Activated T-cell treated with anti-CD3 and anti-CD28 coated beads, Interleukin-2, amount 50 U/mL, for 4 hours (primary cell): ENCODE measurements at regions not wholly inside any gene's neighbourhood (a gene's known extent, or its start where the extent isn't known, plus 50 kb on each side); places are given as distances from the start of the nearest gene placed in this dataset.

Experiments used
- ATAC-seq, 2 donors: fragments of 200-7000 bp; cut with Tn5 transposase; one replicate each; pipeline ENCODE4 v1.10.0; 2021
- DNase-seq: peaks from one replicate; pipeline ENCODE4 v3.0.0-alpha.2; 2020
- H3K27me3 Mint-ChIP-seq: one replicate; pipeline ENCODE4 v1.8.0; 2021; ENCODE audit warnings: low read depth, mixed read lengths
- H3K36me3 Mint-ChIP-seq: one replicate; pipeline ENCODE4 v1.8.0; 2022; ENCODE audit warnings: mixed read lengths; ENCODE audit not compliant: insufficient read depth
- H3K4me1 Mint-ChIP-seq: one replicate; pipeline ENCODE4 v1.8.0; 2021; ENCODE audit warnings: low read depth, mixed read lengths
- H3K4me3 Mint-ChIP-seq: one replicate; pipeline ENCODE4 v1.8.0; 2021; ENCODE audit warnings: mild to moderate bottlenecking, moderate library complexity, mixed read lengths
- H3K9me3 Mint-ChIP-seq: one replicate; pipeline ENCODE4 v1.8.0; 2021; ENCODE audit warnings: mixed read lengths

GRCh38 chr12:107616941-107617340 is 68.7 kb upstream of the PWP1 start:
- H3K9me3 Mint-ChIP-seq = no peaks in the 10 kb centered on the region
- no peak for DNase-seq
- no peaks in the 10 kb centered on the region for H3K4me1 Mint-ChIP-seq
- no peak overlapping the region for H3K4me3 Mint-ChIP-seq
- no peak for ATAC-seq
- H3K36me3 Mint-ChIP-seq = peaks cover 22% of the 10 kb centered on the region
- no peaks in the 10 kb centered on the region for H3K27me3 Mint-ChIP-seq

GRCh38 chr12:107618106-107618505 is 67.5 kb upstream of the PWP1 start:
- Mint-ChIP-seq H3K4me1 (no peaks in the 10 kb centered on the region), H3K36me3 (peaks cover 17% of the 10 kb centered on the region), H3K9me3 (no peaks in the 10 kb centered on the region), H3K27me3 (no peaks in the 10 kb centered on the region), H3K4me3 (no peak overlapping the region)
- no peak for ATAC-seq
- DNase-seq = no peak

- ATAC-seq (no peak), DNase-seq (no peak)
- Mint-ChIP-seq H3K4me1 (no peaks in the 10 kb centered on the region), H3K36me3 (peaks cover 24% of the 10 kb centered on the region), H3K27me3 (no peaks in the 10 kb centered on the region), H3K9me3 (peaks cover 5% of the 10 kb centered on the region), H3K4me3 (no peak overlapping the region)
These were observed 65.8 kb upstream of the PWP1 start for GRCh38 chr12:107619831-107620230.

GRCh38 chr12:107622001-107622400 is 63.6 kb upstream of the PWP1 start:
- peaks cover 28% of the 10 kb centered on the region for H3K36me3 Mint-ChIP-seq
- H3K4me1 Mint-ChIP-seq = no peaks in the 10 kb centered on the region
- ATAC-seq (no peak), DNase-seq (no peak)
- H3K9me3 Mint-ChIP-seq = peaks cover 5% of the 10 kb centered on the region
- H3K27me3 Mint-ChIP-seq = no peaks in the 10 kb centered on the region
- no peak overlapping the region for H3K4me3 Mint-ChIP-seq

GRCh38 chr12:107624493-107624892 is 61.1 kb upstream of the PWP1 start:
- peaks cover 5% of the 10 kb centered on the region for H3K9me3 Mint-ChIP-seq
- no peaks in the 10 kb centered on the region for H3K4me1 Mint-ChIP-seq
- peaks cover 23% of the 10 kb centered on the region for H3K36me3 Mint-ChIP-seq
- H3K27me3 Mint-ChIP-seq = no peaks in the 10 kb centered on the region
- ATAC-seq (no peak), DNase-seq (no peak)
- H3K4me3 Mint-ChIP-seq = no peak overlapping the region

GRCh38 chr12:107631715-107632114 is 53.9 kb upstream of the PWP1 start:
- H3K9me3 Mint-ChIP-seq = no peaks in the 10 kb centered on the region
- ATAC-seq (no peak), DNase-seq (no peak)
- no peak overlapping the region for H3K4me3 Mint-ChIP-seq
- no peaks in the 10 kb centered on the region for H3K27me3 Mint-ChIP-seq
- no peaks in the 10 kb centered on the region for H3K4me1 Mint-ChIP-seq
- H3K36me3 Mint-ChIP-seq = peaks cover 18% of the 10 kb centered on the region

GRCh38 chr12:107632246-107632645 is 53.4 kb upstream of the PWP1 start:
- H3K9me3 Mint-ChIP-seq = no peaks in the 10 kb centered on the region
- H3K4me3 Mint-ChIP-seq = no peak overlapping the region
- no peaks in the 10 kb centered on the region for H3K27me3 Mint-ChIP-seq
- H3K4me1 Mint-ChIP-seq = no peaks in the 10 kb centered on the region
- H3K36me3 Mint-ChIP-seq = peaks cover 16% of the 10 kb centered on the region
- DNase-seq (no peak), ATAC-seq (no peak)

- DNase-seq (no peak), ATAC-seq (no peak)
- H3K9me3 Mint-ChIP-seq = no peaks in the 10 kb centered on the region
- H3K4me1 Mint-ChIP-seq = no peaks in the 10 kb centered on the region
- H3K4me3 Mint-ChIP-seq = no peak overlapping the region
- peaks cover 23% of the 10 kb centered on the region for H3K36me3 Mint-ChIP-seq
- no peaks in the 10 kb centered on the region for H3K27me3 Mint-ChIP-seq
These were observed 51.1 kb upstream of the PWP1 start for GRCh38 chr12:107634530-107634929.

GRCh38 chr12:107635139-107635538 is 50.5 kb upstream of the PWP1 start:
- Mint-ChIP-seq H3K36me3 (peaks cover 25% of the 10 kb centered on the region), H3K27me3 (no peaks in the 10 kb centered on the region), H3K4me1 (no peaks in the 10 kb centered on the region), H3K9me3 (no peaks in the 10 kb centered on the region), H3K4me3 (no peak overlapping the region)
- ATAC-seq (no peak), DNase-seq (no peak)
